GM13977 (cell line): ENCODE measurements at regions not wholly inside any gene's neighbourhood (a gene's known extent, or its start where the extent isn't known, plus 50 kb on each side); places are given as distances from the start of the nearest gene placed in this dataset.

Source experiments
- DNase-seq: peaks from one replicate; pipeline ENCODE4 v3.0.0; 2012; ENCODE audit warnings: low spot score
- in situ Hi-C: fragments of 300-500 bp; cut with MboI; formaldehyde crosslinking; loops from one replicate; pipeline ENCODE4 v1.12.0; 2022; ENCODE audit warnings: low sequenced_read_pairs, low pct_unique_long_range_greater_than_20kb, mixed read lengths, inconsistent platforms; ENCODE audit not compliant: unreplicated experiment
- TF ChIP-seq, protein P1 (sequence below): IDR thresholded peaks from 2 replicates; pipeline ENCODE4 v1.5.1; 2012; ENCODE audit warnings: mild to moderate bottlenecking, control low read depth; ENCODE audit not compliant: insufficient read depth; ENCODE audit errors: extremely low read depth, missing control alignments

DNA sequence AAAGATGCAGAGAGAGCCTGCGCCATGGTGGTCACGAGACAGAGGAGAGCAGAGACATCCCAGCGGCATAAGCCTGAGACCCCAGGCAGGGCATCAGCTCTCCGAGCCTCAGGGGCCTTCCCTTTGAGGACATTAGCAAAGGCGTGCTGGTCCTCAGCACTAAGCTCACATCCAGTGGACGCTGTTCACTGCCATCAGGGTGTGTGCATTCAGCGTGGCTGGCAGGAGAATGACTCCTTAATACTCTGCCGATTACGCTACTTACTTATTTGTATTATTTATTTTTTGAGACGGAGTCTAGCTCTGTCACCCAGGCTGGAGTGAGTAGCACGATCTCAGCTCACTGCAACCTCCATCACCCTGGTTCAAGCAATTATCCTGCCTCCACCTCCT lies 290.2 kb downstream of the KLF6 start:
- TF ChIP-seq, protein P1, sequence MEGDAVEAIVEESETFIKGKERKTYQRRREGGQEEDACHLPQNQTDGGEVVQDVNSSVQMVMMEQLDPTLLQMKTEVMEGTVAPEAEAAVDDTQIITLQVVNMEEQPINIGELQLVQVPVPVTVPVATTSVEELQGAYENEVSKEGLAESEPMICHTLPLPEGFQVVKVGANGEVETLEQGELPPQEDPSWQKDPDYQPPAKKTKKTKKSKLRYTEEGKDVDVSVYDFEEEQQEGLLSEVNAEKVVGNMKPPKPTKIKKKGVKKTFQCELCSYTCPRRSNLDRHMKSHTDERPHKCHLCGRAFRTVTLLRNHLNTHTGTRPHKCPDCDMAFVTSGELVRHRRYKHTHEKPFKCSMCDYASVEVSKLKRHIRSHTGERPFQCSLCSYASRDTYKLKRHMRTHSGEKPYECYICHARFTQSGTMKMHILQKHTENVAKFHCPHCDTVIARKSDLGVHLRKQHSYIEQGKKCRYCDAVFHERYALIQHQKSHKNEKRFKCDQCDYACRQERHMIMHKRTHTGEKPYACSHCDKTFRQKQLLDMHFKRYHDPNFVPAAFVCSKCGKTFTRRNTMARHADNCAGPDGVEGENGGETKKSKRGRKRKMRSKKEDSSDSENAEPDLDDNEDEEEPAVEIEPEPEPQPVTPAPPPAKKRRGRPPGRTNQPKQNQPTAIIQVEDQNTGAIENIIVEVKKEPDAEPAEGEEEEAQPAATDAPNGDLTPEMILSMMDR, result no peak
- DNase-seq, result no peak
- in situ Hi-C loops, result no loop called here

DNA sequence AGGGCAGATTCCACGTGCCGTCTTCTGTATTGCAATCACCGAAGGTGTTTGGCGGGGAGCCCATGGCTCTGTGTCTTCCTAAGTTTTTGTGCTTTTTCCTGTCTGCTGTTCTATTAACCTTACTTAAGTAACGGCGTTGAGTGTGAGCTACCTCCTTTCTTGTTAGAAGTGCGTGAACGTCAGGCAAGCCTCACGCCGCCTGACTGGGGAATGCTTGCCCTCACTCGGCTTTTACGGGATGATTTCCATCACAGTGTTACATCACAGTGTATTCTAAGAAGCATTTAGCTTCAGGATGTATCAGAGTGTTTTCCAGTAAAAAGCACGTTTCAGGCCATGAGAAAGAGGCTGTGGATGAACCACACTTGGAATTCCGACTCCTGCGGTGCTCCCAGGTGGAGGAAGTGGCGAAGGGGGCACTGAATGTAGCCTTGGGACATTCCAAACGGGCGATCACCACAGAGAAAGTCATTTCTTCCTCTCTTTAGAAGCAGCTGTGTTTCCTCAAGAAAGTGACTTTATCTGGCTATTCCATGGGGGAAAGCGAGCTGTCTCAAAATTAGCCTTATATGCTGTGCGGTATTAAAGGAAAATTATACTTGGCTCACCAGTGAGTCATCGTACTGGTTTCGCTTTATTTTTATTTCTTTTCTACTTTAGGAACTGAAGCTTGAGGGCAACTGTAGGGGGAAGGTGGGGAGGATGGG lies 290.7 kb downstream of the KLF6 start:
- TF ChIP-seq, protein P1, result no peak
- in situ Hi-C loops, result no loop called here
- no peak for DNase-seq

DNA sequence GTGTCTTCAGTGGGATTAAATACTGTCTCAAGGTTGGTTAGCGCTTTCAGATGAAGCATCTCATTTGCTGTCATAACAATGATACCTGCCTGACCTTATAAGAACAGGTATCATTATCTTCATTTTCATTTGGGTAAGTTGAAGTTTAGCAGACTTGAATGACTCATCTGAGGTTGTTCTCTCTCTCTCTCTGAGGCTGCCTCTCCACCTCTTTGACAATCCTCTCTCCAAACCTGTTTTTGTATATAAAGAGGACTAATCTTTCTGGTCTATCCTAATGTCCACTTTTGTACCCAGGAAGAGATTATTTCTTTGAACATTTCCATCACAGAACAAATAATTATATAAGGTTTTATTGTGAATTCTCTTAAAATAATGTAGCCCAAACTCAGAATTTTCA lies 291.4 kb downstream of the KLF6 start:
- TF ChIP-seq, protein P1, result no peak
- no peak for DNase-seq
- in situ Hi-C loops, result no loop called here

DNA sequence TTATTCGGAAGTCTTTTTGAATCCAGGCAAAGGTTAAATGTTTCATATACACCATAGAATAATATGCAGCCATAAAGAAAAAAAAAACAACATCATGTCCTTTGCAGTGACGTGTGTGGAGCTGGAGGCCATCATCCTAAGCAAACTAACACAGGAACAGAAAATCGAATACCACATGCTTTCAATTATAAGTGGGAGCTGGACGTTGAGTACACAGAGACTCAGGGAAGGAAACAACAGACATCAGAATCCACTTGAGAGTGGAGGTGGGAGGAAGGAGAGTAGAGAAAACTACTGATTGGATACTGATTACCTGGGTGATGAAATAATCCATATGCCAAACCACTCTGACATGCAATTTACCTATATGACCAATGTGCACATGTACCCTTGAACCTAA lies 293.4 kb downstream of the KLF6 start:
- no peak for DNase-seq
- in situ Hi-C loops, result no loop called here
- TF ChIP-seq, protein P1, result no peak

DNA sequence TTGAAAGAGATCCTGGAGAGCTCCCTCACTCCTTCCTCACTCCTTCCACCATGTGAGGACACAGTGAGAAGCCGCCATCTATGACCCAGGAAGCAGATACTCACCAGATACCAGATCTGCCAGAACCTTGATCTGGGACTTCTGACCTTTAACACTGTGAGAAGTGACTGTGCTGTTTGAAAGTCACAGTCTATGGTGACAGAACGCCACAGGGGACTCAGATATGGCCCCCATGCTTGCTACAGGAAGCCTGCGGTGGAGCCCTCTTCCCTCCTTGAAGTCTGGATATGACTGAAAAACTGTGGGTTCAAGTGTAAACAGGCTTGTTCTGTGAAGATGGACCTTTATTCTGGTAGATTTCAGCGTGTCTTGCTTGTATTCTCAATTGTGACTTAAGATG lies 297.8 kb downstream of the KLF6 start:
- no peak for DNase-seq
- in situ Hi-C loops, result no loop called here
- TF ChIP-seq, protein P1, result no peak

DNA sequence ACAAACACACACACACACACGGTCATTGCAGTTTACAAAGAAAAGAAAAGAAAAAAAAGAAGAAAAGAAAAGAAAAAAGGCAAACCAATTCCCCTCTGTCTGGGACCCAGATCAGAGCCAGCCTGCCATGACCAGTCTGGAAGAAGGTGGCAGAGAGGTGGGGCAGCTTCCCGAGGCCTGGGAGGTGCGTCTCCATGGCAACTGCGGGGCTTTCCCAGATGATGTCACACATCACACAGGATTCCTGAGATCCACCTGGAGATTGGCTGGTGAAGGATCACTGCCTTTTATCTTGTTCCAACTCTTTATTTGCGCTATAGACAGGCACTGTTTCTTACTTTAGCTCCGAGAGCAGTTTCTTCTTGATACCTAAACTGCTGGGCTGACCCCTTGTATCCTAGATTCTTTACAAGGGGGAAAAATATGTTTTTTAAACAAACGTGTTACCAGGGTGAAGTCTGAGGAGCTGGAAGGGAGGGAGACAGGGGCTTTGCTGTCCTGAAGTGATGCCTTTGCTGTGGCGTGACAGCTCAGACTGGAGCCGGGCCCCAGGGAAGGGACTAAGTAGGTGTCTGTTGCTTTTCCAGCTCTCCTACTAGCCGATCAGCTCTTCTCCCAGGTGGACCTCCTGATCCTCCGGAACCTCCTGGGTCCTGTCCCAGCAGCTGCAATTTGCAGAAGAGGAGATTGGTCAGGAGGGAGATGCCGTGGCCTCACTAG lies 298.5 kb downstream of the KLF6 start:
- no peak for DNase-seq
- in situ Hi-C loops, result no loop called here
- TF ChIP-seq, protein P1, result no peak
